ENCODE measurements at regions not wholly inside any gene's neighbourhood (a gene's known extent, or its start where the extent isn't known, plus 50 kb on each side); places are given as distances from the start of the nearest gene placed in this dataset.
"Not testable (repeated sequence)": the region's sequence is repeated elsewhere in the genome, so short reads cannot be mapped to it uniquely, and the experiment has no call there.

DNA sequence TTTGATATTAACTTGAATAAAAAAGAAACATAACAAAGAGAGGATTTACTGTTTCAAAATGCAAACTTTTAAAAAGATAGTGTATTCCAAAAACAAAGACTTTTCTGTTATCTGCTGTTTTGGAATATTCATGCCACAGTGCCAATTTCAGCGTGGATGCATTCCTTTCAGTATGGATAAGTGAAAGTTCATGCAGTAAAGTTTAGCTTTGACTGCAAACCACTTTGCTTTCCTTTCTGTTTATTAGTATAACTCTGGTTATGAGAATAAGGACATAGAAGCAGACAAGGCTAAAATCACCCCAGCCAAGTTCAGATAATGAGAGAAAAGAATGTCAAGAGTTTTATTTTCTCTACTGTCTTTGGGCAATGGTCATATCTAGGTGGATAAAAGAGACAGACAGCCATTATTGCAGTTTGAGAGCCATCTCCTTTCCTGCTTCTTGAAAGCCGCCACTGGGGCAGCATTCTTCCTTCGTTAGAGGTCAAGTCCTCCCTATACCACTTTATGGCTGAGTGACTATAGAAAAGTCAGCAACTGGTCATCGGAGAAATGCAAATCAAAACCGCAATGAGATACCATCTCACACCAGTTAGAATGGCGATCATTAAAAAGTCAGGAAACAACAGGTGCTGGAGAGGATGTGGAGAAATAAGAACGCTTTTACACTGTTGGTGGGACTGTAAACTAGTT, 82.4 kb upstream of the BLID start:
- H3K9ac ChIP-seq (ENCODE audit: low read depth, low read length, poor library complexity, severe bottlenecking), result no peak overlapping the region
- H3K4me1 ChIP-seq (ENCODE audit: insufficient read depth, low read length, poor library complexity, severe bottlenecking), result no peaks in the 10 kb centered on the region
- H3K27me3 ChIP-seq (ENCODE audit: insufficient read depth, low read length, poor library complexity, severe bottlenecking), result no peaks in the 10 kb centered on the region
- H3K9me3 ChIP-seq (ENCODE audit: insufficient read depth, low read depth, low read length), result no peaks in the 10 kb centered on the region
- no peaks in the 10 kb centered on the region for H3K9me2 ChIP-seq (replicated peaks; ENCODE audit: low read depth, low read length)
- H3K79me2 ChIP-seq (ENCODE audit: insufficient read depth, low read length), result no peaks in the 10 kb centered on the region
- H3K4me2 ChIP-seq (ENCODE audit: low read depth, low read length, poor library complexity, severe bottlenecking), result no peak overlapping the region
- no peak overlapping the region for H3K4me3 ChIP-seq (ENCODE audit: low read length, poor library complexity, severe bottlenecking)
- H4K20me1 ChIP-seq (ENCODE audit: insufficient read depth, low read length, poor library complexity, severe bottlenecking), result no peaks in the 10 kb centered on the region
- H3K36me3 ChIP-seq (ENCODE audit: insufficient read depth, low read length), result no peaks in the 10 kb centered on the region
- H3F3A ChIP-seq (ENCODE audit: low read depth), result no peaks in the 10 kb centered on the region
- TF ChIP-seq EZH2phosphoT487 (IDR thresholded peaks at IDR 0.05; ENCODE audit: borderline replicate concordance), result no peak
- TF ChIP-seq, protein P1, sequence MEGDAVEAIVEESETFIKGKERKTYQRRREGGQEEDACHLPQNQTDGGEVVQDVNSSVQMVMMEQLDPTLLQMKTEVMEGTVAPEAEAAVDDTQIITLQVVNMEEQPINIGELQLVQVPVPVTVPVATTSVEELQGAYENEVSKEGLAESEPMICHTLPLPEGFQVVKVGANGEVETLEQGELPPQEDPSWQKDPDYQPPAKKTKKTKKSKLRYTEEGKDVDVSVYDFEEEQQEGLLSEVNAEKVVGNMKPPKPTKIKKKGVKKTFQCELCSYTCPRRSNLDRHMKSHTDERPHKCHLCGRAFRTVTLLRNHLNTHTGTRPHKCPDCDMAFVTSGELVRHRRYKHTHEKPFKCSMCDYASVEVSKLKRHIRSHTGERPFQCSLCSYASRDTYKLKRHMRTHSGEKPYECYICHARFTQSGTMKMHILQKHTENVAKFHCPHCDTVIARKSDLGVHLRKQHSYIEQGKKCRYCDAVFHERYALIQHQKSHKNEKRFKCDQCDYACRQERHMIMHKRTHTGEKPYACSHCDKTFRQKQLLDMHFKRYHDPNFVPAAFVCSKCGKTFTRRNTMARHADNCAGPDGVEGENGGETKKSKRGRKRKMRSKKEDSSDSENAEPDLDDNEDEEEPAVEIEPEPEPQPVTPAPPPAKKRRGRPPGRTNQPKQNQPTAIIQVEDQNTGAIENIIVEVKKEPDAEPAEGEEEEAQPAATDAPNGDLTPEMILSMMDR (conservative IDR thresholded peaks at IDR 0.05; ENCODE audit: low read length), result no peak
- no peak overlapping the region for H2AFZ ChIP-seq (ENCODE audit: low read length)

GRCh38 chr11:122197066-122197987, 81.3 kb upstream of the BLID start:
- Histone ChIP-seq H3K4me1 (ENCODE audit: insufficient read depth, low read length, poor library complexity, severe bottlenecking) (no peaks in the 10 kb centered on the region), H3K9me3 (ENCODE audit: insufficient read depth, low read depth, low read length) (no peaks in the 10 kb centered on the region), H3K27me3 (ENCODE audit: insufficient read depth, low read length, poor library complexity, severe bottlenecking) (no peaks in the 10 kb centered on the region), H3K9ac (ENCODE audit: low read depth, low read length, poor library complexity, severe bottlenecking) (no peak overlapping the region), H3K36me3 (ENCODE audit: insufficient read depth, low read length) (no peaks in the 10 kb centered on the region), H3K9me2 (replicated peaks; ENCODE audit: low read depth, low read length) (no peaks in the 10 kb centered on the region), H3K4me3 (ENCODE audit: low read length, poor library complexity, severe bottlenecking) (no peak overlapping the region), H3K79me2 (ENCODE audit: insufficient read depth, low read length) (no peaks in the 10 kb centered on the region), H4K20me1 (ENCODE audit: insufficient read depth, low read length, poor library complexity, severe bottlenecking) (no peaks in the 10 kb centered on the region), H2AFZ (ENCODE audit: low read length) (no peak overlapping the region), H3F3A (ENCODE audit: low read depth) (no peaks in the 10 kb centered on the region), H3K4me2 (ENCODE audit: low read depth, low read length, poor library complexity, severe bottlenecking) (no peak overlapping the region)
- no peak for TF ChIP-seq EZH2phosphoT487 (IDR thresholded peaks at IDR 0.05; ENCODE audit: borderline replicate concordance)
- TF ChIP-seq, protein P1 (conservative IDR thresholded peaks at IDR 0.05; ENCODE audit: low read length), result no peak

GRCh38 chr11:122195790-122196189, 79.8 kb upstream of the BLID start:
- Histone ChIP-seq H3K4me1 (ENCODE audit: insufficient read depth, low read length, poor library complexity, severe bottlenecking) (no peaks in the 10 kb centered on the region), H3K9ac (ENCODE audit: low read depth, low read length, poor library complexity, severe bottlenecking) (no peak overlapping the region), H3K4me2 (ENCODE audit: low read depth, low read length, poor library complexity, severe bottlenecking) (no peak overlapping the region), H3K27me3 (ENCODE audit: insufficient read depth, low read length, poor library complexity, severe bottlenecking) (no peaks in the 10 kb centered on the region), H3F3A (ENCODE audit: low read depth) (no peaks in the 10 kb centered on the region), H3K9me3 (ENCODE audit: insufficient read depth, low read depth, low read length) (no peaks in the 10 kb centered on the region), H2AFZ (ENCODE audit: low read length) (no peak overlapping the region), H3K9me2 (replicated peaks; ENCODE audit: low read depth, low read length) (no peaks in the 10 kb centered on the region), H4K20me1 (ENCODE audit: insufficient read depth, low read length, poor library complexity, severe bottlenecking) (no peaks in the 10 kb centered on the region), H3K79me2 (ENCODE audit: insufficient read depth, low read length) (no peaks in the 10 kb centered on the region), H3K4me3 (ENCODE audit: low read length, poor library complexity, severe bottlenecking) (no peak overlapping the region), H3K36me3 (ENCODE audit: insufficient read depth, low read length) (no peaks in the 10 kb centered on the region)
- TF ChIP-seq, protein P1 (conservative IDR thresholded peaks at IDR 0.05; ENCODE audit: low read length), result no peak
- no peak for TF ChIP-seq EZH2phosphoT487 (IDR thresholded peaks at IDR 0.05; ENCODE audit: borderline replicate concordance)

- not testable (repeated sequence) for H3K27me3 ChIP-seq (ENCODE audit: insufficient read depth, low read length, poor library complexity, severe bottlenecking); H3K4me2 ChIP-seq (ENCODE audit: low read depth, low read length, poor library complexity, severe bottlenecking); H3K9me3 ChIP-seq (ENCODE audit: insufficient read depth, low read depth, low read length); H4K20me1 ChIP-seq (ENCODE audit: insufficient read depth, low read length, poor library complexity, severe bottlenecking); H3K9me2 ChIP-seq (replicated peaks; ENCODE audit: low read depth, low read length); H3K36me3 ChIP-seq (ENCODE audit: insufficient read depth, low read length); H3K9ac ChIP-seq (ENCODE audit: low read depth, low read length, poor library complexity, severe bottlenecking); H3K4me3 ChIP-seq (ENCODE audit: low read length, poor library complexity, severe bottlenecking); H3K79me2 ChIP-seq (ENCODE audit: insufficient read depth, low read length); H2AFZ ChIP-seq (ENCODE audit: low read length); H3K4me1 ChIP-seq (ENCODE audit: insufficient read depth, low read length, poor library complexity, severe bottlenecking); H3F3A ChIP-seq (ENCODE audit: low read depth)
Measured at GRCh38 chr11:122193881-122194480, 78.0 kb upstream of the BLID start.

All from Loucy (cell line).